Left lung (tissue), 4 donors: ENCODE measurements at regions not wholly inside any gene's neighbourhood (a gene's known extent, or its start where the extent isn't known, plus 50 kb on each side); places are given as distances from the start of the nearest gene placed in this dataset.
"Not testable (repeated sequence)": the region's sequence is repeated elsewhere in the genome, so short reads cannot be mapped to it uniquely, and the experiment has no call there.

Experiments used
- ATAC-seq: fragments of 200-7000 bp; cut with Tn5 transposase; one replicate; pipeline ENCODE4 v1.9.1; 2020; ENCODE audit warnings: moderate library complexity
- DNase-seq, 4 donors: peaks; one replicate each; pipeline ENCODE4 v3.0.0-alpha.2; 2013 to 2020
- H3K27ac ChIP-seq, 2 donors: fragments of 200-600 bp; sonication (generic) in 1 of 2; one replicate each; pipeline versions ENCODE4 v1.5.0 to v1.8.0; 2020 to 2021
- H3K27me3 ChIP-seq, 2 donors: fragments of 200-600 bp; sonication (generic) in 1 of 2; one replicate each; pipeline versions ENCODE4 v1.5.0 to v1.8.0; 2020 to 2021
- H3K36me3 ChIP-seq, 2 donors: fragments of 200-600 bp; sonication (generic) in 1 of 2; one replicate each; pipeline versions ENCODE4 v1.5.0 to v1.8.0; 2020 to 2021
- H3K4me1 ChIP-seq, 2 donors: fragments of 200-600 bp; one replicate each; pipeline ENCODE4 v1.8.0; 2021
- H3K4me3 ChIP-seq, 2 donors: fragments of 200-600 bp; sonication (generic) in 1 of 2; one replicate each; pipeline versions ENCODE4 v1.5.0 to v1.8.0; 2020 to 2021; ENCODE audit warnings: mild to moderate bottlenecking in 1 of 2
- H3K9me3 ChIP-seq, 2 donors: fragments of 200-600 bp; sonication (generic) in 1 of 2; one replicate each; pipeline versions ENCODE4 v1.5.0 to v1.8.0; 2020 to 2021
- intact Hi-C, 2 donors: fragments of 100-400 bp; cut with DNase I; formaldehyde crosslinking; loops; one replicate each; pipeline versions ENCODE4 v1.11.2 to v1.14.2; 2022
- TF ChIP-seq, protein P1 (sequence below), 2 donors: fragments of 200-600 bp; sonication (generic) in 1 of 2; IDR thresholded peaks; one replicate each; pipeline versions ENCODE4 v1.5.0 to v1.8.0; 2021; ENCODE audit warnings: antibody characterized with exemption in 2 of 2
- donor health status: DM: no; HTN: yes; CAD: no.
- donor health status: DM: no; HTN: no; CAD: no.

DNA sequence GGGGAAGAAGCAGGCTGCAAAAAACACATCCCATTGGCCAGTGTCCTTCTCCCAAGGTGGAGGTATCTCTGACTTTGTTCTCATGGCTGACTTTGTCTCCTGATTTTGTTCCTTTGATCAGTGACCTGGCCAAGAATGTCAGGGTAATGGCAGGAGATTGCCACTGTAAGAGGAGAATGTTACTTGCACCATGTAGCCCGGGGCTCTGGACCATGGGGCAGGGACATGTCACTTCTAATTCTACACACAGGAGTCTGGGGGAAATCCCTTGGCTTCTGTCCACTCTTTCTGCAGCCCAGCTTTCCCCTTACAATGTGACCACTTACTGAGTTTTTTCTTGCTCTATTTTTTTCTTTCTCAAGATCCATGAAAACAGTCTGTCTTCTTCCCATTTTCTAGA lies 87.7 kb upstream of the LRRN2 start:
- Histone ChIP-seq H3K9me3 (no peaks in the 10 kb centered on the region), H3K27ac (no peak overlapping the region), H3K4me3 (no peak overlapping the region), H3K4me1 (no peaks in the 10 kb centered on the region), H3K27me3 (peaks cover 1 to 40% of the 10 kb centered on the region in 2 donors), H3K36me3 (no peaks in the 10 kb centered on the region)
- TF ChIP-seq, protein P1, sequence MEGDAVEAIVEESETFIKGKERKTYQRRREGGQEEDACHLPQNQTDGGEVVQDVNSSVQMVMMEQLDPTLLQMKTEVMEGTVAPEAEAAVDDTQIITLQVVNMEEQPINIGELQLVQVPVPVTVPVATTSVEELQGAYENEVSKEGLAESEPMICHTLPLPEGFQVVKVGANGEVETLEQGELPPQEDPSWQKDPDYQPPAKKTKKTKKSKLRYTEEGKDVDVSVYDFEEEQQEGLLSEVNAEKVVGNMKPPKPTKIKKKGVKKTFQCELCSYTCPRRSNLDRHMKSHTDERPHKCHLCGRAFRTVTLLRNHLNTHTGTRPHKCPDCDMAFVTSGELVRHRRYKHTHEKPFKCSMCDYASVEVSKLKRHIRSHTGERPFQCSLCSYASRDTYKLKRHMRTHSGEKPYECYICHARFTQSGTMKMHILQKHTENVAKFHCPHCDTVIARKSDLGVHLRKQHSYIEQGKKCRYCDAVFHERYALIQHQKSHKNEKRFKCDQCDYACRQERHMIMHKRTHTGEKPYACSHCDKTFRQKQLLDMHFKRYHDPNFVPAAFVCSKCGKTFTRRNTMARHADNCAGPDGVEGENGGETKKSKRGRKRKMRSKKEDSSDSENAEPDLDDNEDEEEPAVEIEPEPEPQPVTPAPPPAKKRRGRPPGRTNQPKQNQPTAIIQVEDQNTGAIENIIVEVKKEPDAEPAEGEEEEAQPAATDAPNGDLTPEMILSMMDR (IDR thresholded peaks at IDR 0.05) = no peak
- intact Hi-C loops = no loop called here
- no peak for ATAC-seq
- DNase-seq = no peak

DNA sequence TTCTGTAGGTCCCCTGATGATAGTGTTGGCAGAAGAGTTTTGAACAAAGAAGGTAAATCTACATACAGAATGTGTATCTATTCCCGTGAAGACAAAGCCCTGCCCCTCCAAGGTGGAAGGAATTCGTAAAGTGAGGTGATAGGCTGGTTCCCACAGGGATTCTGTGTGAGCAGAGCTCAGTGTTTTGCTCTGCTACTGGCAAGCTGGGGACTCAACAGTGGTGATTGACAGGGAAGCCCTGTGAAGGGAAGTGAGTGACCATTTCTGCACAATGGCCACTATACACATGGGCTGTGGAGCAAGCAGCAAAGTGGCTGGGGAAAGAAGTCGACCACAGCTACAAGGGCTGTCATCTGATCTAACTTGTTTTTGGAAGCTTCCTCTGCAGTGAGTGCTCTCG lies 90.0 kb upstream of the LRRN2 start:
- TF ChIP-seq, protein P1 (IDR thresholded peaks at IDR 0.05) = no peak
- Histone ChIP-seq H3K27me3 (peaks cover 0 to 22% of the 10 kb centered on the region in 2 donors), H3K4me3 (no peak overlapping the region), H3K27ac (no peak overlapping the region), H3K36me3 (no peaks in the 10 kb centered on the region), H3K4me1 (no peaks in the 10 kb centered on the region), H3K9me3 (no peaks in the 10 kb centered on the region)
- intact Hi-C loops = no loop called here
- DNase-seq = no peak
- no peak for ATAC-seq

DNA sequence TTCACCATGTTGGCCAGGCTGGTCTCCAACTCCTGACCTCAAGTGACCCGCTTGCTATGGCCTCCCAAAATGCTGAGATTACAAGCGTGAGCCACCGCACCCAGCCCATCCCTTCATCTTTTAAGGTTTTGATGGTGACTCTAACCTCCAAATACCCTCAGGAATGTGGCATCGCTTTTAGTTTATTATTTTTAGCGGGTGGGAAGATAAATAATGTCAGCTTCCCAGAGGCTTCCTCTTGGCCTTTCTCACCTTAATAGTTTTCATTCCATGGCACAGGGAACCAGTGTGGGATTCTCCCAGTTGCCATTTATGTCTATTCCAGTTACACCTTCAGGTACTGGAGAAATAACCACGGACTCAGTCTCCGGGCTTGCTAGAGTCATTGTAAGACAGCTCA lies 92.1 kb upstream of the LRRN2 start:
- TF ChIP-seq, protein P1 (IDR thresholded peaks at IDR 0.05) = no peak
- H3K27ac ChIP-seq = no peak overlapping the region
- DNase-seq = no peak

DNA sequence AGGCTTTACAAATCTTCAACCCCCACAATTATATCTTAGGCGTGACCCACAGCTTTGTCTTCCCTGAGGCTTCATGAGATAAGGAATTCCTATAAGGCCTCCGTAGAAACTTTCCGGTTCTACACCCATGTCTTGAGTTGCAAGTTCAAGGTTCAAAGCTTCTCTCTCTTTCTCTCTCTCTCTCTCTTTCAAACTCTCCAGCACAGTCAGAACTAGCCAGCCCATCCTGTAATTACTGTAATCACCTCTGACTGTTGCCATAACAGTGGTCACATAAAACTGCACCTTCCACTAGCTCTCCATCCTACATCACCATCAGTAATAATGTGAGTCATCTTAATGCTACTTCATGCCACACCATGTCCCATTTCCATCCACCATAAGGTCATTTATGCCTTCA lies 90.0 kb upstream of the NFASC start:
- TF ChIP-seq, protein P1 (IDR thresholded peaks at IDR 0.05) = no peak
- DNase-seq (no peak), ATAC-seq (no peak)
- Histone ChIP-seq H3K36me3 (no peaks in the 10 kb centered on the region), H3K9me3 (no peaks in the 10 kb centered on the region), H3K27me3 (peaks cover 0 to 16% of the 10 kb centered on the region in 2 donors), H3K4me1 (no peaks in the 10 kb centered on the region), H3K4me3 (no peak overlapping the region), H3K27ac (no peak overlapping the region)
- intact Hi-C loops = no loop called here

More for the DNA sequence above, 92.1 kb upstream of the LRRN2 start:
- Histone ChIP-seq H3K27me3 (peaks cover 0 to 30% of the 10 kb centered on the region in 2 donors), H3K36me3 (no peaks in the 10 kb centered on the region), H3K9me3 (no peaks in the 10 kb centered on the region), H3K4me1 (no peaks in the 10 kb centered on the region), H3K4me3 (no peak overlapping the region)
- no peak for ATAC-seq
- intact Hi-C loops = no loop called here

DNA sequence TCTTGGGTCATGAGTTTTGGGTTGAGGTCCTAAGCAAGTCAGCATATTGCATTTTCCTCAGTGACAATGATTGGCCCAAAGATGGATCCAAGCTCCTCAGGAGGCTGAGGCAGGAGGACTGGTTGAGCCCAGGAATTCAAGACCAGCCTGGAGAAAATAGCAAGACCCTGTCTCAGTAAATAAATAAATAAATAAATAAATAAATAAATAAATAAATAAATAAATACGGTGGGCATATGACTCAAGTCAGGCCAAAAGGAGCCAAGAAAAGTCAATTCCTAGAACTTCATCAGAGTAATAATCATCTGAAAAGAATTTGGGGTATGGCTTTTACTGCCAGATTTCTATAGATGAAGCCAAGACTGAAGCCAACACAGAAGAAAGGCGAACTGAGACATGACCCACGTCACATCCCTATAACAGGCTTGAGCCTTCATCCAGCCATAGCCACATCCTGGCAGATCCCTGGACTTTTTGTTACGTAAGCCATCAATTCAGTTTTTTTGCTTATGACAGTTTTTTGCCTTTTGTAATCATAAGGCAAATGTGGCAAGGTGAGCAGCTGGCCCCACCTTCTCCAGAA lies 88.5 kb upstream of the NFASC start:
- H3K4me3 ChIP-seq = no peak overlapping the region
- no peaks in the 10 kb centered on the region for H3K4me1 ChIP-seq
- ATAC-seq = no peak
- intact Hi-C loops = no loop called here
- H3K27me3 ChIP-seq = peaks cover 0 to 16% of the 10 kb centered on the region in 2 donors
- TF ChIP-seq, protein P1 (IDR thresholded peaks at IDR 0.05) = no peak
- H3K9me3 ChIP-seq = no peaks in the 10 kb centered on the region
- DNase-seq = no peak
- H3K27ac ChIP-seq = no peak overlapping the region
- H3K36me3 ChIP-seq = no peaks in the 10 kb centered on the region

DNA sequence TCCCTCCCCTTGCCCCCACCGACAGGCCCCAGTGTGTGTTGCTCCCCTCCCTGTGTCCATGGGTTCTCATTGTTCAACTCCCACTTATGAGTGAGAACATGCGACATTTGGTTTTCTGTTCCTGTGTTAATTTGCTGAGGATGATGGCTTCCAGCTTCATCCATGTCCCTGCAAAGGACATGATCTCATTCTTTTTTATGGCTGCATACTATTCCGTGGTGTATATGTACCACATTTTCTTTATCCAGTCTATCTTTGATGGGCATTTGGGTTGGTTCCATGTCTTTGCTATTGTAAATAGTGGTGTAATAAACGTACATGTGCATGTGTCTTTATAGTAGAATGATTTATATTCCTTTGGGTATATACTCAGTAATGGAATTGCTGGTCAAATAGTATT lies 85.6 kb upstream of the NFASC start:
- intact Hi-C loops, H3K27ac ChIP-seq, H3K36me3 ChIP-seq, H3K4me1 ChIP-seq, ATAC-seq, DNase-seq, H3K4me3 ChIP-seq, H3K9me3 ChIP-seq: not testable (repeated sequence)
- H3K27me3 ChIP-seq = peaks cover 0 to 16% of the 10 kb centered on the region in 2 donors
